Activated naive CD4-positive, alpha-beta T cell treated with anti-CD3 and anti-CD28 coated beads, Interleukin-2, amount 50 U/mL, for 16 hours (primary cell): ENCODE measurements at regions not wholly inside any gene's neighbourhood (a gene's known extent, or its start where the extent isn't known, plus 50 kb on each side); places are given as distances from the start of the nearest gene placed in this dataset.

Experiments
- DNase-seq: peaks from one replicate; pipeline ENCODE4 v3.0.0-alpha.2; 2020

DNA sequence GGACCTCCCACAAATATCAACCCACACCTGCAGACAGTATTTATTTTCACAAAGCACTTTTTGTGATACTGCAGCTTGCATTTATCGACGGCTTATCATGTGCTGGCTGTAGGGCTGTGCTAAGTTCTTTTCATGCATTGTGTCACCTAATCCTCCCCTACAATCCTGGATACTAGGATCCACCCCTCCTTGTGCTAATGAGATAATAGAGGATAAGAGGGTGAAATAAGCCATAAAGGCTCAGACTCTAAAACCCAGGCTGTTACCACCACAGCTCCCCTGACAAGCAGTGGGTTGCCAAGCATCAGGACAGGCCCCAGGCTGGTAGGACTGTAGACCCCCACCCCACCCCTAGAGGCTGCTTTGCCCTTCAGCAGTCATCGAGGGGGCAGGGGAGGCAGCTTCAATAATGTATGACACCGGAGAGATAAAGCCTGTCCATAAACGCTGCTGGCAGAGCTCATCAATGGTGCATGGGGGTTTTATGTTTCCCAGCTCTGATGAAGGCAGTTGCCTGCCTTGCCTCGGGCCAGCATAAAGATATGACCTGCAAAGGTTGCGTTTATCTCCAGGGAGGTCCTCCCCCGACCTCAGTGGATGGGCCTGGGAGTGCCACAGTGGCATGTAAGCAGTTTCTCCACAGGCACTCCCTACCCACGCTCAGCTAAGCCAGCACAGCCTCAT is 73.9 kb upstream of the C16orf82 start:
- no peak for DNase-seq

DNA sequence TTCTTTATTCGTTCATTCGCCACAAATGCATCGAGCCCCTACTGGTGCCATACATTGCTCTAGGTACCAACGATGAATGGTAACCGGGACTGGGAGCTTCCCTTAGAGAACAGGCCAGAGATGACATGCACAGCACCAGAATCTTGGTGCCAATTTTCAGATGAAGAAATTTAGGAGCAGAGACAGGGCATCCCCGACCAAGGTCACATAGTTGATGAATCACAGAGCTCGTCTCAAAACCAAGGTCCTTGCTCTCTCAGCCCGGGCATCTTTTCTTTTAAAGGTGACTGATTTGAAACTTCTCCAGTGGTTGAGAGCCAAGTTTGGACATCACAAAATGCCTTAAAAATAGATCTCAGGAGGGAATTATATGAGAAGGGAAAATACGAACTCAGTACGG is 73.2 kb upstream of the C16orf82 start:
- no peak for DNase-seq

GRCh38 chr16:26993963-26994362 is 72.8 kb upstream of the C16orf82 start:
- no peak for DNase-seq

GRCh38 chr16:26995522-26995921 is 71.2 kb upstream of the C16orf82 start:
- no peak for DNase-seq

DNA sequence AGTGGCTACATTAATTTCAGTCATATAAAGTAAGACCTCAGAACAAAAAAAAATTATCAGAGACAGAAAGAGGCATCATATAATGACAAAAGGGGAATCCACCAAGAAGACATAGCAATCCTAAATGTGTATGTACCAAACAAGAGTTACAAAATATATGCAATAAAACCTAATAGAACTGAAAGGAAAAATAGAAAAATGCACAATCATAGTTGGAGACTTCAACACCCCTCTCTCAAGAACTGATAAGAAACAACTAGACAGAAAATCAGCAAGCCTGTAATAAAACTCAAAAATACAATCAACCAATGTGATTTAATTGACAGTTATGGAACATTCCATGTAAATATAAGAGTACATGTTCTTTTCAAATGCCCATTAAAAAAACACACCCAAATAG is 61.3 kb upstream of the C16orf82 start:
- DNase-seq: no peak
